Activated naive CD8-positive, alpha-beta T cell treated with anti-CD3 and anti-CD28 coated beads for 36 hours (primary cell): ENCODE measurements at regions not wholly inside any gene's neighbourhood (a gene's known extent, or its start where the extent isn't known, plus 50 kb on each side); places are given as distances from the start of the nearest gene placed in this dataset.

Experiments
- DNase-seq: peaks from one replicate; pipeline ENCODE4 v3.0.0; 2021
- H3K27ac Mint-ChIP-seq: one replicate; pipeline ENCODE4 v1.8.0; 2022; ENCODE audit warnings: mild to moderate bottlenecking, moderate library complexity, mixed read lengths
- H3K27me3 Mint-ChIP-seq: one replicate; pipeline ENCODE4 v1.8.0; 2022; ENCODE audit warnings: mild to moderate bottlenecking, mixed read lengths
- H3K36me3 Mint-ChIP-seq: one replicate; pipeline ENCODE4 v1.8.0; 2021; ENCODE audit warnings: mild to moderate bottlenecking, mixed read lengths
- H3K4me1 Mint-ChIP-seq: one replicate; pipeline ENCODE4 v1.8.0; 2021; ENCODE audit warnings: mixed read lengths
- H3K4me3 Mint-ChIP-seq: one replicate; pipeline ENCODE4 v1.8.0; 2022; ENCODE audit warnings: mild to moderate bottlenecking, moderate library complexity, mixed read lengths
- H3K9me3 Mint-ChIP-seq: one replicate; pipeline ENCODE4 v1.8.0; 2022; ENCODE audit warnings: mixed read lengths

DNA sequence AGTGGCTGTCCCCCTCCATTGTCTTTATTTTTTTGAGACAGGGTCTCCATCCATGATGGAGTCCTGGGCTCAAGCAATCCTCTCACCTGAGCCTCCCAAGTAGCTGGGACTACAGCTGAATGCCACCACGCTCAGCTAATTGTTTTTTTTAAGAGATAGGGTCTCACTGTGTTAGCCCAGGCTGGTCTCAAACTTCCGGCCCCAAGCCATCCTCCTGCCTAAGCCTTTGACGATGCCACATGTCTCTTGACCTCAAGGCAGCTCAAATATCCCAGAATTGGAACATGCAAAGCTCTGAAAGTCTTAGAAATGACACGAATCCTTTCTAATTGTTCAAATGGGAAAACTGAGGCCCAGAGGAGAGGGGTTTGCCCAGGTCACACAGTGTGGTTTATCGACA, 75.4 kb upstream of the ZNF423 start:
- Mint-ChIP-seq H3K27ac (no peak overlapping the region), H3K36me3 (no peaks in the 10 kb centered on the region), H3K4me1 (no peaks in the 10 kb centered on the region), H3K9me3 (no peaks in the 10 kb centered on the region), H3K27me3 (peaks cover 7% of the 10 kb centered on the region), H3K4me3 (no peak overlapping the region)
- no peak for DNase-seq

DNA sequence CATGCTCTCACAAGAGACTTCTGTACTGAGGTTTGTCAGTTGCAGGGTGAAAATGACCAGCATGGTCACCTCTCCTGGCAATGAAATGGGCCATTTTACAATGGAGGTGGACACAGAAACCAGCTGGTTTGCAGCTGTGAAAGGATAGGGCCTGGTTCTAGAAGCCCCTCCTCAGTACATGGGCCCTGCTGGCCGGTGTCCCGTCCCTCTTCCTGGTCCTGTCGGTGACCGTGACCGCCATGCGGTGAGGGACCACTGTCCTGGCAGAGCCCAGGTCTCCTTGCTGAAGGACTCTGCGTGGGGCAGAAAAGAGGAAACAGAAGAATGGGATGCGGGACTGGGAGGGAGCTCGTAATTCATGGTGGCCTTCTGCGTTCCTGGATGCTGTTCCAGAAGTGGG, 76.0 kb upstream of the ZNF423 start:
- no peaks in the 10 kb centered on the region for H3K9me3 Mint-ChIP-seq
- H3K4me1 Mint-ChIP-seq, result no peaks in the 10 kb centered on the region
- H3K27ac Mint-ChIP-seq, result no peak overlapping the region
- H3K36me3 Mint-ChIP-seq, result no peaks in the 10 kb centered on the region
- peaks cover 9% of the 10 kb centered on the region for H3K27me3 Mint-ChIP-seq
- no peak overlapping the region for H3K4me3 Mint-ChIP-seq
- DNase-seq, result no peak

DNA sequence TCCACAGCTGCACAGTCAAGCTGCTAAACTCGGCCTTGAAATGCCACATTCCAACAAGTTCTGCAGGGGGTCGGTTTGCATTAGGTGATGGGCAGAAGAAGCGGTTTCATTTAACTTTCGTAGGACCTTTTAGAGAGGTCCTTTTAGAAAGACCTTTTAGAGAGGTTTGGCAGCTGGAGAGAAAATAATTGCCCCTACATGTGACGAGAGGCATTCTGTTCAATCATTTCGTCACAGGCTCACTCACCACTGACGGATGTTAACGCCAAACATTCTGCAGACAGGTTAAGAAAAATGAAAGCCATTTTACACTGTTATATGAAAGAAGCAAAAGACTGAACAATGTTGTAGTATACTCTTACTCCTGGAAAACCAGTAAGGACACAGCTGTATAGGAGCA, 76.5 kb upstream of the ZNF423 start:
- Mint-ChIP-seq H3K9me3 (no peaks in the 10 kb centered on the region), H3K27me3 (peaks cover 13% of the 10 kb centered on the region), H3K36me3 (no peaks in the 10 kb centered on the region), H3K4me3 (no peak overlapping the region), H3K27ac (no peak overlapping the region), H3K4me1 (no peaks in the 10 kb centered on the region)
- no peak for DNase-seq

DNA sequence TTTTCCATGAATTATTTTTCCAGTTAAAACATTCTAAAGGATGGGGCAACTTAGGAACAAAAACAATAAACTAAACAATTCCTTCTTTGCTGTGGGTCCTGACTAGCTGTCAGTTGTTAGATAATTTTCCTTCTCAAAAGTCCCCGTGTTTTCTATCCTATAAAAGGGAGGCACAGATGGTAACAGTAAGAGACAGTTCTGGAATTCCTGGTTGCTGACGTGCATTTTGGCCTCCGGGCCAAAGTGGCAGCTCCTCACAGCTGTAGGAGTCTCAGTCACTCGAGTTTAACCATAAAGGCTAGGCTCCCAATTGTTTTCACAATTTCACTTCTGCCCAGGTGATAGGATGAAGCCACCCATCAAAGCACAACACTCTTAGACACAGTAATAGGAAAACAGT, 77.0 kb upstream of the ZNF423 start:
- DNase-seq, result no peak
- no peak overlapping the region for H3K4me3 Mint-ChIP-seq
- H3K9me3 Mint-ChIP-seq, result no peaks in the 10 kb centered on the region
- H3K27me3 Mint-ChIP-seq, result peaks cover 13% of the 10 kb centered on the region
- no peak overlapping the region for H3K27ac Mint-ChIP-seq
- no peaks in the 10 kb centered on the region for H3K36me3 Mint-ChIP-seq
- H3K4me1 Mint-ChIP-seq, result no peaks in the 10 kb centered on the region

DNA sequence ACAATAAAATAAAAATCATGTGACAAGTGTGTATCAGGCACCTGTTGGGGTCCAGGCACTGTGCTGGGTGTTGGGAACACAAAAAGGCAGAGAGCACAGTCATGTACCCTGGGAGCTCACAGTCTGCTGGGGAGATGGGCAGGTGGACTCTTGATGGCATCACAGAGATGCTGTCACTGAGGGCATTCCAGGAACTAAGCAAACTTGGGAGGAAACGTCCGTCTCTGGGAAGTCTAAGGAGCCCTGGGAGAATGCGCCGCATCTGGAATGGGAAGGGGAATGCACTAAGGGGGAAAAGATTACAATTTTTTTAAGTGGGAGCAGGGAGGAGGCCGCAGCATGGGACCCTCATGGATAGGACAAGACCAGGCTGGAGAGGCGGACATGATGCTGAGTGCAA, 80.9 kb upstream of the ZNF423 start:
- H3K36me3 Mint-ChIP-seq, result no peaks in the 10 kb centered on the region
- H3K27ac Mint-ChIP-seq, result no peak overlapping the region
- no peak for DNase-seq
- H3K4me3 Mint-ChIP-seq, result no peak overlapping the region
- H3K9me3 Mint-ChIP-seq, result peaks cover 3% of the 10 kb centered on the region
- H3K4me1 Mint-ChIP-seq, result no peaks in the 10 kb centered on the region
- peaks cover 16% of the 10 kb centered on the region for H3K27me3 Mint-ChIP-seq

DNA sequence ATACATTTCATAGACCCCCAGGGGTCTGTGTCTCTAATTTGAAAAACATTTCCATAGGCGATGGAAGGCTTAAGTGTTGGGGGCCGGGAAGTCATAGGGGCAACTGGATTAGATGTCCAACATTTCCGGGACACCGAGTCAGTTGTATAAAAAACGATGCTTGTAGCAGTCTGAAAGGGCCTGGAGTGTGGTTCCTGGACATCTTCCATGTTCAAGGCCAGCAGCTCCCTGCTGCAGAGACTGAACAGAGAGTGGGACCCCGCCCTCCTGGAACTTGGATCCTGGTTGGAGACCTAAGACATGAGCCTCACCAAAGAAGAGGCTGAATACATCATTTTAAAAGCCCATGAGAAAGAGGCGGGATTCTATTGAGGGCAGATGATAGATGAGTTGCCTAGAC, 82.0 kb upstream of the ZNF423 start:
- Mint-ChIP-seq H3K27me3 (peaks cover 17% of the 10 kb centered on the region), H3K27ac (no peak overlapping the region), H3K9me3 (peaks cover 3% of the 10 kb centered on the region), H3K4me1 (no peaks in the 10 kb centered on the region), H3K36me3 (no peaks in the 10 kb centered on the region), H3K4me3 (no peak overlapping the region)
- DNase-seq, result no peak

DNA sequence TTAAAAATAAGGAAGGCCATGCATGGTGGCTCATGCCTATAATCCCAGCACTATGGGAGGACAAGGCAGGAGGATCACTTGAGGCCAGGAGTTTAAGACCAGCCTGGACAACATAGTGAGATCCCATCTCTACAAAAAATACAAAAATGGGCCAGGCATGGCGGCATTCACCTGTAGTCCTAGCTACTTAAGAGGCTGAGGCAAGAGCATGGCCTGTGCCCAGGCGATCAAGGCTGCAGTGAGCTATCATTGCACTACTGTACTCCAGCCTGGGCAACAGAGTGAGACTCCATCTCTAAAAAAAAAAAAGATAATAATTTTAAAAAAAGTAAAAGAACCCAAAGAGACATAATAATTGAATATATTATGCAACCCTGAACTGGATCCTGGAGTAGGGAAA, 83.6 kb upstream of the ZNF423 start:
- Mint-ChIP-seq H3K4me1 (no peaks in the 10 kb centered on the region), H3K27me3 (peaks cover 15% of the 10 kb centered on the region), H3K9me3 (peaks cover 3% of the 10 kb centered on the region), H3K27ac (no peak overlapping the region), H3K4me3 (no peak overlapping the region), H3K36me3 (no peaks in the 10 kb centered on the region)
- DNase-seq, result no peak

DNA sequence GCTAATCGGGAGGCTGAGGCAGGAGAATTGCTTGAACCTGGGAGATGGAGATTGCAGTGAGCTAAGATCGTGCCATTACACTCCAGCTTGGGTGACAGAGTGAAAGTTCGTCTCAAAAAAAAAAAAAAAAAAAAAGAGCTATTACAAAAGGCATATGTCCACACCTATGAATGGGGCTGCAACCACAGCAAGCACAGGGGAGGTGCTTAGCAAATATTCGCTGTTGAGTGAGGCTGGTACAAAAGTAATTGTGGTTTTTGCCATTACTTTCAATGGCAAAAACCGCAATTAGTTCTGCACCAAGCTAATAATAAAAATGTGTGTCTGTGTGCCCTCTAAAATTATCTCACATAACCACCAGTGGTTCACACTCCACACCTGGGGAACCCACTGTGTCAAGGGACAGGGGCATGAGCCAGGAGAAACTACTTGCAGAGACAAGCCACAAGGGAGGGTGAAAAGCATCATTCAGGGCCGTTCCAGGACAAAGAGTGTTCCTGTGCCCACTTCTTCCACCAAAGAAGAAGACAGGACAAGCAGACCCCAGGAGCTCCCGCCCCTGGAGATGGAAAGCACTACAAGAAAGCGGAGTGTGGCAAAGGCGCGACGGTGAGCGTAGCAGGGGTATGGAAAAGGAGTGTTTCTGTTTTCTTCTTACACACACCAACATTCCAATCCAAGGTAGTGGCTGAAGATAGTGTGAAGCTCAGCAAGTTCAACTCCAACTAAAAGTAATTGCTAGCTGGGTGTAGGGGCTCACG, 84.4 kb upstream of the CNEP1R1 start:
- H3K27me3 Mint-ChIP-seq, result peaks cover 15% of the 10 kb centered on the region

DNA sequence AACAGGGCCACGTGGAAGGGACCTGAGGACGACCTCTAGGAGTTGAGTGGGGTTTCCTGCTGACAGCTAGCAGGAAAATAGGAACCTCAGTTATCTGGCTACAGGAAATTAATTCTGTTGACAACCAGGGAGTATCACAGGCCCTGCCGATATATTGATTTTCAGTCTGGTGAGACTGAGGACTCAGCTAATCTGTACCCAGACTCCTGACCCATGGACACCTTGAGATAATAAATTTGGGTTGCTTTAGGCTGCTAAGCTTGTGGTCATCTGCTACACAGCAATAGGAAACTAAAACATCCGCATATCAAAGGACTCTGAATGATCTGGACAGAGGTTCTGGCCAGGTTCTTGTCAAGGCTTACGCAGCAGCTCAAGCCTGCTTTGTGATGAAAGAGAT, 80.8 kb upstream of the CNEP1R1 start:
- Mint-ChIP-seq H3K4me1 (no peaks in the 10 kb centered on the region), H3K27ac (no peak overlapping the region), H3K36me3 (no peaks in the 10 kb centered on the region), H3K27me3 (peaks cover 9% of the 10 kb centered on the region), H3K9me3 (no peaks in the 10 kb centered on the region), H3K4me3 (no peak overlapping the region)
- no peak for DNase-seq

More for the DNA sequence above, 84.4 kb upstream of the CNEP1R1 start:
- no peak overlapping the region for H3K4me3 Mint-ChIP-seq
- H3K36me3 Mint-ChIP-seq, result no peaks in the 10 kb centered on the region
- H3K4me1 Mint-ChIP-seq, result no peaks in the 10 kb centered on the region
- no peak overlapping the region for H3K27ac Mint-ChIP-seq
- no peak for DNase-seq
- H3K9me3 Mint-ChIP-seq, result peaks cover 3% of the 10 kb centered on the region

DNA sequence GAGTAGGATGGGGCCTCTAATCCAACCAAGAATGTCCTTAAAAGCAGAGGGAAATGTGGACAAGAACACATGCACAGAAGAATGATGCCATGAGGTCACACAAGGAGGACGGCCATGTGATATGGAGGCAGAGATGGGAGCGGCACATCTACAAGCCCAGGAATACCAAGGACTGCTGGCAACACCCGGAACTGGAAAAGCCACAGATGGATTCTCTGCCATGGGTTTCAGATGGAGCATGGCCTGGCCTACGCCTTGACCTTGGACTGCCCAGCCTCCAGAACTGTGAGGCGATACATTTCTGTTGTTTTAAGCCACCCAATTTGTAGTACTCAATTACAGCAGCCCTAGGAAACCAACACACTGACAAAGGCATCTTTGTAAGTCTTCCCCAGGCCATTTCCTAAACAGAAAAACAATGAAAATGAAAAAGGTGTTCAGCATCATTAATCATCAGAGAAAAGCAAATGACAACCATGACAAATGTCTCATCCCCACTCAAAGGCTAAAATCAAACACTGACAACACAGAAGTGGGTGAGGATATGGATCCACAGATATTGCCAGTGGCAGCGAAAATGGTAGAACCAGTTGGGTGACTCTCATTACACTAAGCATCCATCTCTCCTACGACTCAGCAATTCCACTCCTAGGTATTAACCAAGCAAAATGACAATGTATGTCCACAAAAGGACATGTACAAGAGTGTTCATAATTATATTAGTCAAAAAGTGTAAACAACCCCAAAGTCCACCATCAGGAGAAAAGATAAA, 76.9 kb upstream of the CNEP1R1 start:
- H3K27ac Mint-ChIP-seq, result no peak overlapping the region
- no peaks in the 10 kb centered on the region for H3K9me3 Mint-ChIP-seq
- H3K27me3 Mint-ChIP-seq, result peaks cover 10% of the 10 kb centered on the region
- H3K36me3 Mint-ChIP-seq, result no peaks in the 10 kb centered on the region
- DNase-seq, result no peak
- no peaks in the 10 kb centered on the region for H3K4me1 Mint-ChIP-seq
- H3K4me3 Mint-ChIP-seq, result no peak overlapping the region

DNA sequence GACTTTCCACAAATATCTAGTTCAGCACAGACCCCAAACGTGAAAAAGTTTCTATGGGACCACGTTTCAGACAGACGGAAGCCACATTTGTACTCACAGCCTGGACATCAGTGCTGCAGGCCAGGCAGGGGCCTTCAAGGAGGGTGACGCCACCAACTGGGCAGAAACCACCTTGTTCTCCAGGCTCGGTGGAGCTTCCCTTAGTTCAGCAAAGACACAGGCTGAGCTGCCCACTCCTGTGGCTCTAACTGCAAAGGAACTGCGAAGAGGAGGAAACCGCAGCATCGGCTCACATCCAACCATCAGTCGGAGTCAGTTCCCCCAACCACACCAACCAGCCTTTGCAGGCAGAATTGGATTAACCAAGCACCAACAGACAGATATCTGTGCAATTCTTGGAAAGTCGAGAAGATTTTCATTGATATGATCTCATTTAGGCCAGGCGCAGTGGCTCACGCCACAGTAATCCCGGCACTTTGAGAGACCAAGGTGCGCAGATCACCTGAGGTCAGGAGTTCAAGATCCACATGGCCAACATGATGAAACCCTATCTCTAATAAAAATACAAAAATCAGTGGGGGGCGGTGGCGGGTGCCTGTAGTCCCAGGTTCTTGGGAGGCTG, 73.3 kb upstream of the CNEP1R1 start:
- no peak for DNase-seq
- no peaks in the 10 kb centered on the region for H3K9me3 Mint-ChIP-seq
- no peaks in the 10 kb centered on the region for H3K4me1 Mint-ChIP-seq
- H3K36me3 Mint-ChIP-seq, result no peaks in the 10 kb centered on the region
- H3K27ac Mint-ChIP-seq, result no peak overlapping the region
- H3K27me3 Mint-ChIP-seq, result peaks cover 8% of the 10 kb centered on the region
- no peak overlapping the region for H3K4me3 Mint-ChIP-seq

DNA sequence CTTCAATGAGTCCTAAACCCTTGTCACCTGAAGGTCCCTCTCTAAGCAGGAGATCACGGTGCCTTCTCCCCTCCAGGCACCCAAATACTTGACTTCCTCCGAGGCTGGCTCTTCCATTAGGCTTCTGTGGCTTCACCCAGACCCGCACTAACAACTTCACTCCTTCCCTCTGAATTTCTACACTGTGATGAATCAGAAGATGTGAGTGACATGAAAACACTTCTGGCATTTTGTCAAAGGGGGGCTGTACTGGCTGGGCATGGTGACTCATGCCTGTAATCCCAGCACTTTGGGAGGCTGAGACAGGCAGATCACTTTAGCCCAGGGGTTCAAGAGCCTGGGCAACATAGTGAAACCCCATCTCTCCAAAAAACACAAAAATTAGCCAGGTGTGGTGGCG, 72.6 kb upstream of the CNEP1R1 start:
- no peak for DNase-seq
- Mint-ChIP-seq H3K27me3 (peaks cover 11% of the 10 kb centered on the region), H3K36me3 (no peaks in the 10 kb centered on the region), H3K4me1 (no peaks in the 10 kb centered on the region), H3K27ac (no peak overlapping the region), H3K4me3 (no peak overlapping the region), H3K9me3 (no peaks in the 10 kb centered on the region)

DNA sequence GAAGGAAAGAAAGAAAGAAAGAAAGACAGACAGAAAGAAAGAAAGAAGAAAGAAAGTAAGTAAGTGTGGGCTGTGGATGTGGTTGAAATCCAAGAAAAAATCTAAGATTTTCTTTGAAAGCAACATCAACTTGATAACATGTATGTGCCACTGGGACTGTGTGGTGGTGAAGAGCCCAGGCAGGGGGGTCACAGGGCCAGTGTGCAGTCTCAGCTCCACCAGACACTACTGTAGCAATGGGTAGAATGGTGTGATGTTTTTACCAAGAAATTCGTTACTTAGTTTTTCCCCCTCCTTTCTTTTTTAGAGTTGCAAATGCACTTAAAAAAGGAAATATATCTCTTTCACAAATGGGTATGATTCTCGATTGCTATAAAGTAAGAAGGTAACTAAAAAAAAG, 71.9 kb upstream of the CNEP1R1 start:
- Mint-ChIP-seq H3K4me3 (no peak overlapping the region), H3K27ac (no peak overlapping the region), H3K4me1 (peaks cover 2% of the 10 kb centered on the region), H3K9me3 (no peaks in the 10 kb centered on the region), H3K27me3 (peaks cover 11% of the 10 kb centered on the region), H3K36me3 (no peaks in the 10 kb centered on the region)
- DNase-seq, result no peak

DNA sequence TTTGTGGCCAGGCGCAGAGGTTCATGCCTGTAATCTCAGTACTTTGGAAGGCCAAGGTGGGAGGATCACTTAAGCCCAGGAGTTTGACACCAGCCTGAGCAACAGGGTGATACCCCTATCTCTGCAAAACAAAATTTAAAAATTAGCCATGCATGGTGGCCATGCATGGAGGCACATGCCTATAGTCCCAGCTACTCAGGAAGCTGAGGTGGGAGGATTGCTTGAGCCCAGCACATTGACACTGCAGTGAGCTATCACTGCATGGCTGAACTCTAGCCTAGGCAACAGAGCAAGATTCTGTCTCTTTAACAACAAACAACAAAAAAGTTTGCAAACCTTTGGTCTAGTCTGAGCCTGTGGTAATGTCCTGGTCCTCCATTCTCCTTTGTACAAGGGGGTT, 69.2 kb upstream of the CNEP1R1 start:
- DNase-seq, result no peak
- Mint-ChIP-seq H3K27me3 (peaks cover 4% of the 10 kb centered on the region), H3K36me3 (no peaks in the 10 kb centered on the region), H3K4me3 (no peak overlapping the region), H3K4me1 (peaks cover 3% of the 10 kb centered on the region), H3K27ac (no peak overlapping the region), H3K9me3 (no peaks in the 10 kb centered on the region)

DNA sequence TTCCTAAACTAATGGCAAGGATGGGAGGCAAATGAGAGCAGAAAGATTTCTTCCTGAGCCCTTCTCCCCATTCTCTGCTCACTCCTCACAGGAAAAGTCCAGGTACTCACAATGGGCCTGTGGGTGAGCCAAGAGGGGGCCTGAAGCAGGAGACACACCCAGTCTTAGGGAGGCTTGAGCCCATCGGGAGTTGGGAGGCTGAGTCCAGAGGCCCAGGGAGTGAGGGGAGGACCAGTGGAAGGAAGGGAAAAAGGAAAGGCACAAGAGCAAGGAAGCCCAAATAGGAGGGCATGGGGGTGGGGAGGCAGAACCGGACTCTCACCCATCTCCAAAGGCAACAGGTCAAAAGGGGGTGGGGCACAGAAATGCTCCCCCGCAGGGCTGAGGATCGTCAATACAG, 68.1 kb upstream of the CNEP1R1 start:
- peaks cover 3% of the 10 kb centered on the region for H3K4me1 Mint-ChIP-seq
- H3K27me3 Mint-ChIP-seq, result peaks cover 4% of the 10 kb centered on the region
- no peaks in the 10 kb centered on the region for H3K36me3 Mint-ChIP-seq
- H3K27ac Mint-ChIP-seq, result no peak overlapping the region
- H3K4me3 Mint-ChIP-seq, result no peak overlapping the region
- H3K9me3 Mint-ChIP-seq, result no peaks in the 10 kb centered on the region
- DNase-seq, result no peak
